Trophoblast cell (in vitro differentiated cells and primary cell): ENCODE measurements at regions not wholly inside any gene's neighbourhood (a gene's known extent, or its start where the extent isn't known, plus 50 kb on each side); places are given as distances from the start of the nearest gene placed in this dataset.

ENCODE experiments used
- DNase-seq, 2 donors: peaks; one replicate each; pipeline ENCODE4 v3.0.0-alpha.2; 2016
- H2AFZ ChIP-seq: 2 replicates; pipeline ENCODE4 v1.6.1; 2013; ENCODE audit warnings: low read length, moderate library complexity, mild to moderate bottlenecking; ENCODE audit not compliant: insufficient read depth, poor library complexity
- H2AK5ac ChIP-seq: 2 replicates; pipeline ENCODE4 v1.6.1; 2013; ENCODE audit warnings: mild to moderate bottlenecking, low read length
- H2BK120ac ChIP-seq: 2 replicates; pipeline ENCODE4 v1.6.1; 2013; ENCODE audit warnings: low read length, mild to moderate bottlenecking, moderate library complexity; ENCODE audit not compliant: insufficient read depth, poor library complexity
- H2BK12ac ChIP-seq: 2 replicates; pipeline ENCODE4 v1.6.1; 2013; ENCODE audit warnings: mild to moderate bottlenecking, low read length, moderate library complexity
- H2BK5ac ChIP-seq: 2 replicates; pipeline ENCODE4 v1.6.1; 2013; ENCODE audit warnings: low read length, low read depth, moderate library complexity, mild to moderate bottlenecking; ENCODE audit not compliant: poor library complexity
- H3K14ac ChIP-seq: 2 replicates; pipeline ENCODE4 v1.6.1; 2013; ENCODE audit warnings: mild to moderate bottlenecking, low read length
- H3K18ac ChIP-seq: 2 replicates; pipeline ENCODE4 v1.6.1; 2013; ENCODE audit warnings: mild to moderate bottlenecking, low read length
- H3K23ac ChIP-seq: 2 replicates; pipeline ENCODE4 v1.6.1; 2013; ENCODE audit warnings: low read length
- H3K27ac ChIP-seq: 2 replicates; pipeline ENCODE4 v1.5.1; 2013; ENCODE audit warnings: low read depth, mild to moderate bottlenecking, inconsistent platforms, low read length, moderate library complexity
- H3K27me3 ChIP-seq: 2 replicates; pipeline ENCODE4 v1.6.1; 2013; ENCODE audit warnings: inconsistent platforms, mild to moderate bottlenecking, low read length, moderate library complexity; ENCODE audit not compliant: insufficient read depth
- H3K36me3 ChIP-seq, 2 experiments: 1 replicate in 1 of 2; 2 replicates in 1 of 2; pipeline ENCODE4 v1.6.1; 2013; ENCODE audit warnings: low read length in 2 of 2, mild to moderate bottlenecking in 2 of 2, moderate library complexity in 1 of 2; ENCODE audit not compliant: insufficient read depth in 2 of 2, control insufficient read depth in 1 of 2
- H3K4ac ChIP-seq: 2 replicates; pipeline ENCODE4 v1.6.1; 2013; ENCODE audit warnings: low read depth, mild to moderate bottlenecking, low read length, moderate library complexity
- H3K4me1 ChIP-seq, 2 experiments: 1 replicate in 1 of 2; 2 replicates in 1 of 2; pipeline ENCODE4 v1.6.1; 2013; ENCODE audit warnings: low read length in 2 of 2, mild to moderate bottlenecking in 2 of 2, moderate library complexity in 1 of 2; ENCODE audit not compliant: insufficient read depth in 2 of 2, control insufficient read depth in 1 of 2
- H3K4me2 ChIP-seq: 2 replicates; pipeline ENCODE4 v1.6.1; 2013; ENCODE audit warnings: inconsistent platforms, mild to moderate bottlenecking, low read length, moderate library complexity
- H3K4me3 ChIP-seq: 2 replicates; pipeline ENCODE4 v1.5.1; 2013; ENCODE audit warnings: mild to moderate bottlenecking, low read depth, low read length, inconsistent platforms
- H3K79me1 ChIP-seq: one replicate; pipeline ENCODE4 v1.6.1; 2013; ENCODE audit warnings: low read length
- H3K79me2 ChIP-seq: 2 replicates; pipeline ENCODE4 v1.6.1; 2013; ENCODE audit warnings: low read length, mild to moderate bottlenecking; ENCODE audit not compliant: control insufficient read depth, insufficient read depth, poor library complexity
- H3K9ac ChIP-seq: 2 replicates; pipeline ENCODE4 v1.6.1; 2013; ENCODE audit warnings: mild to moderate bottlenecking, low read length
- H3K9me3 ChIP-seq: 2 replicates; pipeline ENCODE4 v1.6.1; 2013; ENCODE audit warnings: low read depth, mild to moderate bottlenecking, control low read depth, inconsistent platforms, low read length; ENCODE audit not compliant: insufficient read depth
- H4K12ac ChIP-seq: 2 replicates; pipeline ENCODE4 v1.6.1; 2013; ENCODE audit warnings: low read depth, mild to moderate bottlenecking, low read length, moderate library complexity
- H4K8ac ChIP-seq: 2 replicates; pipeline ENCODE4 v1.6.1; 2013; ENCODE audit warnings: low read depth, mild to moderate bottlenecking, low read length, moderate library complexity
- H4K91ac ChIP-seq: one replicate; pipeline ENCODE4 v1.6.1; 2013; ENCODE audit warnings: low read depth, mild to moderate bottlenecking, low read length, moderate library complexity
- WGBS: extraction: QIAGEN DNeasy Blood & Tissue Kit; methylation state at CpG from one replicate; pipeline ENCODE4 v1.1.7; 2013; ENCODE audit warnings: missing lambda C conversion rate; ENCODE audit not compliant: insufficient read length, insufficient coverage; ENCODE audit errors: extremely low coverage; 5-methylcytosine and 5-hydroxymethylcytosine counted together

GRCh38 chr10:34932235-34932634 is 117.1 kb upstream of the PARD3 start:
- no peaks in the 10 kb centered on the region for H3K79me2 ChIP-seq
- H2BK120ac ChIP-seq = no peak overlapping the region
- no peaks in the 10 kb centered on the region for H3K36me3 ChIP-seq
- H3K27me3 ChIP-seq = no peaks in the 10 kb centered on the region
- no CpG with 5 or more reads among the region's 12 CpGs for WGBS
- H4K91ac ChIP-seq = no peak overlapping the region
- peaks cover 3% of the 10 kb centered on the region for H3K9me3 ChIP-seq
- H2BK5ac ChIP-seq = no peak overlapping the region
- no peak overlapping the region for H3K23ac ChIP-seq
- H3K79me1 ChIP-seq = no peaks in the 10 kb centered on the region
- H3K9ac ChIP-seq = no peak overlapping the region
- no peak overlapping the region for H3K4me3 ChIP-seq
- no peak overlapping the region for H4K8ac ChIP-seq
- H3K27ac ChIP-seq = no peak overlapping the region
- no peak overlapping the region for H3K4me2 ChIP-seq
- no peak overlapping the region for H2AFZ ChIP-seq
- no peak overlapping the region for H3K4ac ChIP-seq
- H3K4me1 ChIP-seq = no peaks in the 10 kb centered on the region
- no peak overlapping the region for H4K12ac ChIP-seq
- H2BK12ac ChIP-seq = no peak overlapping the region
- H3K18ac ChIP-seq = no peak overlapping the region
- no peak overlapping the region for H2AK5ac ChIP-seq
- H3K14ac ChIP-seq = no peak overlapping the region
- DNase-seq = peak; percentile 54 to 89

DNA sequence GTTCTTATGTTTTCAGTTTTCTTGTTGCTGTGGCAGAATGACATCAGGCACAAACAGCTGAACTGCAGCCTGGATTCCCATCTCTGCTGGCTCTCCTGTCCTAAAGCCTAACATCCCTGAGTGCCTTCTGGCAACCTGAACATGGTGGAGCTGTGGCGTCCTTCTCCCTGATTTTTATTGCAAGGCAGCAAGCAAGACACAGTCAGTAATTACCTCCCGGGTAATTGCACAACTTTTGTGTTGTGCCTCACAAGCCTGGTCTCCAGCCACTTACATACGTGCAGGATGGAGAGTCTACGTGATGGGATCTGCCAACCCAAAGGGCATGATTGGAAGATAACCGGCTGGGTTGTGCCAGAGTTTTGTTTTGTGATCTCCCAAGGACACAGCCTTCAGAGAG is 116.1 kb upstream of the PARD3 start:
- Histone ChIP-seq H3K36me3 (no peaks in the 10 kb centered on the region), H4K8ac (no peak overlapping the region), H4K12ac (no peak overlapping the region), H3K4me2 (no peak overlapping the region), H3K9me3 (peaks cover 3% of the 10 kb centered on the region), H2AK5ac (no peak overlapping the region), H3K4ac (no peak overlapping the region), H2BK5ac (no peak overlapping the region), H3K4me1 (no peaks in the 10 kb centered on the region), H2BK120ac (no peak overlapping the region), H3K14ac (no peak overlapping the region), H3K9ac (no peak overlapping the region), H2BK12ac (no peak overlapping the region), H3K18ac (no peak overlapping the region), H3K23ac (no peak overlapping the region), H3K4me3 (no peak overlapping the region), H3K27me3 (no peaks in the 10 kb centered on the region), H3K79me1 (no peaks in the 10 kb centered on the region), H2AFZ (no peak overlapping the region), H3K27ac (no peak overlapping the region), H3K79me2 (no peaks in the 10 kb centered on the region), H4K91ac (no peak overlapping the region)
- WGBS = no CpG with 5 or more reads among the region's 5 CpGs
- DNase-seq = peak; percentile 78 to 90

GRCh38 chr10:34922138-34922537 is 107.0 kb upstream of the PARD3 start:
- Histone ChIP-seq H3K4ac (no peak overlapping the region), H2AFZ (no peak overlapping the region), H3K36me3 (no peaks in the 10 kb centered on the region), H2AK5ac (no peak overlapping the region), H4K91ac (no peak overlapping the region), H4K12ac (no peak overlapping the region), H3K23ac (no peak overlapping the region), H3K9ac (no peak overlapping the region), H3K14ac (no peak overlapping the region), H3K4me2 (no peak overlapping the region), H2BK12ac (no peak overlapping the region), H2BK5ac (no peak overlapping the region), H3K27ac (no peak overlapping the region), H3K4me1 (no peaks in the 10 kb centered on the region), H2BK120ac (no peak overlapping the region), H3K18ac (no peak overlapping the region), H3K4me3 (no peak overlapping the region), H3K9me3 (no peaks in the 10 kb centered on the region), H3K79me1 (no peaks in the 10 kb centered on the region), H3K27me3 (no peaks in the 10 kb centered on the region), H4K8ac (no peak overlapping the region), H3K79me2 (no peaks in the 10 kb centered on the region)
- DNase-seq = no peak
- no CpG with 5 or more reads among the region's 5 CpGs for WGBS

GRCh38 chr10:34920578-34920977 is 105.5 kb upstream of the PARD3 start:
- no peak overlapping the region for H2AK5ac ChIP-seq
- no peak overlapping the region for H3K18ac ChIP-seq
- WGBS = no CpG with 5 or more reads among the region's 1 CpG
- H3K9me3 ChIP-seq = no peaks in the 10 kb centered on the region
- no peak overlapping the region for H3K23ac ChIP-seq
- H2BK120ac ChIP-seq = no peak overlapping the region
- H4K12ac ChIP-seq = no peak overlapping the region
- no peak overlapping the region for H3K14ac ChIP-seq
- H2BK5ac ChIP-seq = no peak overlapping the region
- no peaks in the 10 kb centered on the region for H3K79me1 ChIP-seq
- no peaks in the 10 kb centered on the region for H3K36me3 ChIP-seq
- no peak overlapping the region for H3K9ac ChIP-seq
- H3K4me1 ChIP-seq = no peaks in the 10 kb centered on the region
- DNase-seq = no peak
- H2BK12ac ChIP-seq = no peak overlapping the region
- no peak overlapping the region for H3K4me2 ChIP-seq
- H3K27me3 ChIP-seq = no peaks in the 10 kb centered on the region
- H2AFZ ChIP-seq = no peak overlapping the region
- no peak overlapping the region for H3K4ac ChIP-seq
- no peaks in the 10 kb centered on the region for H3K79me2 ChIP-seq
- no peak overlapping the region for H3K27ac ChIP-seq
- no peak overlapping the region for H4K8ac ChIP-seq
- no peak overlapping the region for H3K4me3 ChIP-seq
- no peak overlapping the region for H4K91ac ChIP-seq
